Liver (tissue), 8 donors: ENCODE measurements at regions not wholly inside any gene's neighbourhood (a gene's known extent, or its start where the extent isn't known, plus 50 kb on each side); places are given as distances from the start of the nearest gene placed in this dataset.

Experiments
- DNase-seq: peaks from one replicate; pipeline ENCODE4 v3.0.0-alpha.2; 2017; ENCODE audit warnings: low spot score
- H3K27ac ChIP-seq, 2 donors: one replicate each; pipeline ENCODE4 v1.7.0; 2013; ENCODE audit warnings: inconsistent platforms in 2 of 2, low read length in 2 of 2, control low read depth in 1 of 2, low read depth in 1 of 2, mild to moderate bottlenecking in 1 of 2
- H3K27me3 ChIP-seq, 4 donors: one replicate each; pipeline versions ENCODE4 v1.6.1 to v1.7.0; 2013; ENCODE audit warnings: low read length in 3 of 4, inconsistent platforms in 1 of 4, mild to moderate bottlenecking in 1 of 4, moderate library complexity in 1 of 4; ENCODE audit not compliant: control insufficient read depth in 4 of 4, insufficient read depth in 4 of 4
- H3K36me3 ChIP-seq, 4 donors: one replicate each; pipeline versions ENCODE4 v1.6.1 to v1.7.0; 2013; ENCODE audit warnings: low read length in 3 of 4, mild to moderate bottlenecking in 3 of 4, low read depth in 1 of 4, moderate library complexity in 1 of 4; ENCODE audit not compliant: control insufficient read depth in 4 of 4, insufficient read depth in 3 of 4
- H3K4me1 ChIP-seq, 4 donors: one replicate each; pipeline versions ENCODE4 v1.6.1 to v1.7.0; 2013; ENCODE audit warnings: low read length in 3 of 4, mild to moderate bottlenecking in 3 of 4, moderate library complexity in 1 of 4; ENCODE audit not compliant: control insufficient read depth in 4 of 4, insufficient read depth in 4 of 4
- H3K4me3 ChIP-seq, 3 donors: one replicate each; pipeline versions ENCODE4 v1.6.1 to v1.7.0; 2013; ENCODE audit warnings: low read length in 3 of 3, control low read depth in 1 of 3, low read depth in 1 of 3, mild to moderate bottlenecking in 1 of 3
- H3K9ac ChIP-seq, 2 donors: one replicate each; pipeline ENCODE4 v1.7.0; 2013; ENCODE audit warnings: low read length in 2 of 2, mild to moderate bottlenecking in 2 of 2, moderate library complexity in 2 of 2, control low read depth in 1 of 2, low read depth in 1 of 2
- H3K9me3 ChIP-seq, 4 donors: one replicate each; pipeline versions ENCODE4 v1.6.1 to v1.7.0; 2013; ENCODE audit warnings: low read length in 3 of 4; ENCODE audit not compliant: control insufficient read depth in 4 of 4
- EGR1 ChIP-seq, 2 donors: IDR thresholded peaks; 2 replicates each; pipeline ENCODE4 v1.6.1; 2016 to 2018; ENCODE audit warnings: antibody characterized with exemption in 2 of 2, low read depth in 2 of 2
- FOXA1 ChIP-seq: IDR thresholded peaks from 2 replicates; pipeline ENCODE4 v1.6.1; 2016; ENCODE audit warnings: antibody characterized with exemption
- FOXA2 ChIP-seq: IDR thresholded peaks from 2 replicates; pipeline ENCODE4 v1.6.1; 2016; ENCODE audit warnings: antibody characterized with exemption
- GABPA ChIP-seq, 2 donors: IDR thresholded peaks in 1 of 2; conservative IDR thresholded peaks in 1 of 2; 2 replicates each; pipeline ENCODE4 v1.6.1; 2016; ENCODE audit warnings: antibody characterized with exemption in 2 of 2, mild to moderate bottlenecking in 1 of 2, moderate library complexity in 1 of 2
- HNF4A ChIP-seq, 2 donors: conservative IDR thresholded peaks; 2 replicates each; pipeline ENCODE4 v1.6.1; 2016; ENCODE audit warnings: antibody characterized with exemption in 2 of 2, mild to moderate bottlenecking in 2 of 2
- JUND ChIP-seq, 2 donors: IDR thresholded peaks; 2 replicates each; pipeline ENCODE4 v1.6.1; 2016; ENCODE audit warnings: antibody characterized with exemption in 2 of 2
- NR2F2 ChIP-seq: IDR thresholded peaks from 2 replicates; pipeline ENCODE4 v1.6.1; 2016; ENCODE audit warnings: antibody characterized with exemption
- RAD21 ChIP-seq, 2 donors: IDR thresholded peaks; 2 replicates each; pipeline ENCODE4 v1.6.1; 2016; ENCODE audit warnings: antibody characterized with exemption in 2 of 2, mild to moderate bottlenecking in 2 of 2
- RXRA ChIP-seq, 2 donors: IDR thresholded peaks; 2 replicates each; pipeline ENCODE4 v1.6.1; 2017 to 2018; ENCODE audit warnings: antibody characterized with exemption in 2 of 2, mild to moderate bottlenecking in 1 of 2
- SP1 ChIP-seq: IDR thresholded peaks from 2 replicates; pipeline ENCODE4 v1.6.1; 2018; ENCODE audit warnings: antibody characterized with exemption, mild to moderate bottlenecking
- WGBS: extraction: QIAGEN DNeasy Blood & Tissue Kit; methylation state at CpG from one replicate; pipeline ENCODE4 v1.1.7; 2013; 5-methylcytosine and 5-hydroxymethylcytosine counted together
- TF ChIP-seq, protein P1 (sequence below): IDR thresholded peaks from 2 replicates; pipeline ENCODE4 v1.6.1; 2016; ENCODE audit warnings: antibody characterized with exemption
- TF ChIP-seq, protein P2 (sequence below): fragments of 150-350 bp; IDR thresholded peaks from 2 replicates; pipeline ENCODE4 v1.5.1; 2017; ENCODE audit warnings: improper control_type of control experiment, low read depth, low read length; ENCODE audit not compliant: missing input control
- TF ChIP-seq, protein P3 (sequence below): IDR thresholded peaks from 2 replicates; pipeline ENCODE4 v1.6.1; 2016; ENCODE audit warnings: antibody characterized with exemption, mild to moderate bottlenecking
- donor health status: healthy.
- donor health status: healthy.
- donor health status: healthy.
- donor health status: healthy.
- donor health status: healthy.

DNA sequence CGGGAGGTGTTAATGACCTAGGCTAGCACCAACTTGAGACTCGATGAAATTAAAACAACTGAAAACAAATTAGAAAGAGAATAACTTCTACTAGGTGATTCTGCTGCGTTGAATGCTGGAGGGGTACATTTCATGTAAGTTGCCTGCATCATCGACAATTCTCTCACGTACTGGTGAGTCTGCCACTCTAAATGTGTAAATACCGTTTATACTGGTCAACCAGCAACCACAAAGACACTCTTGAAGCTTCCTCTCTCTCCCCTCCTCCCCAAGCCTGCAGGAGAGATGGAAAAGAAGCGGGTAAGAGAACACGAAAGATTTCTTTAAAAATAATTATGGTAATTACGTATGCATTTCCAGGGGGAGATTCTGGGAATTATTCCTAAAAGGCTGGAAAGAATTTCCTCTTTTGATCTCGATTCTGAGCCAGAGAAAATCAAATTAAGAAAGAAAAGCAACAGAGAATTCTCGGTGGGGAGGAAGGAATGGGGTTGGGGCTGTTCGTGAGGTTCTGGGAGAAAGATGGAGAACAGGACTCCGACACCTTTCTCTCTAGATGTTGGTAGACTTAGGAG lies 68.6 kb upstream of the MRTFB start:
- no peaks in the 10 kb centered on the region for H3K27me3 ChIP-seq
- H3K27ac ChIP-seq, result no peak overlapping the region
- no peak overlapping the region for H3K4me3 ChIP-seq
- no peak for TF ChIP-seq RXRA (IDR thresholded peaks at IDR 0.05)
- no peak for TF ChIP-seq FOXA2
- TF ChIP-seq GABPA (IDR thresholded peaks at IDR 0.05 in 1 of 2, conservative IDR thresholded peaks at IDR 0.05 in 1 of 2), result no peak
- TF ChIP-seq, protein P1, sequence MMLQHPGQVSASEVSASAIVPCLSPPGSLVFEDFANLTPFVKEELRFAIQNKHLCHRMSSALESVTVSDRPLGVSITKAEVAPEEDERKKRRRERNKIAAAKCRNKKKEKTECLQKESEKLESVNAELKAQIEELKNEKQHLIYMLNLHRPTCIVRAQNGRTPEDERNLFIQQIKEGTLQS, result no peak
- TF ChIP-seq, protein P2, sequence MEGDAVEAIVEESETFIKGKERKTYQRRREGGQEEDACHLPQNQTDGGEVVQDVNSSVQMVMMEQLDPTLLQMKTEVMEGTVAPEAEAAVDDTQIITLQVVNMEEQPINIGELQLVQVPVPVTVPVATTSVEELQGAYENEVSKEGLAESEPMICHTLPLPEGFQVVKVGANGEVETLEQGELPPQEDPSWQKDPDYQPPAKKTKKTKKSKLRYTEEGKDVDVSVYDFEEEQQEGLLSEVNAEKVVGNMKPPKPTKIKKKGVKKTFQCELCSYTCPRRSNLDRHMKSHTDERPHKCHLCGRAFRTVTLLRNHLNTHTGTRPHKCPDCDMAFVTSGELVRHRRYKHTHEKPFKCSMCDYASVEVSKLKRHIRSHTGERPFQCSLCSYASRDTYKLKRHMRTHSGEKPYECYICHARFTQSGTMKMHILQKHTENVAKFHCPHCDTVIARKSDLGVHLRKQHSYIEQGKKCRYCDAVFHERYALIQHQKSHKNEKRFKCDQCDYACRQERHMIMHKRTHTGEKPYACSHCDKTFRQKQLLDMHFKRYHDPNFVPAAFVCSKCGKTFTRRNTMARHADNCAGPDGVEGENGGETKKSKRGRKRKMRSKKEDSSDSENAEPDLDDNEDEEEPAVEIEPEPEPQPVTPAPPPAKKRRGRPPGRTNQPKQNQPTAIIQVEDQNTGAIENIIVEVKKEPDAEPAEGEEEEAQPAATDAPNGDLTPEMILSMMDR, result no peak
- no peak for TF ChIP-seq JUND (IDR thresholded peaks at IDR 0.05)
- no peak for TF ChIP-seq RAD21 (IDR thresholded peaks at IDR 0.05)
- TF ChIP-seq FOXA1, result no peak
- no peaks in the 10 kb centered on the region for H3K9me3 ChIP-seq
- no peak overlapping the region for H3K9ac ChIP-seq
- DNase-seq, result no peak
- no peaks in the 10 kb centered on the region for H3K36me3 ChIP-seq
- H3K4me1 ChIP-seq, result peaks cover 0 to 20% (median 4%) of the 10 kb centered on the region in 4 donors
- 80% methylated on average over 13 of the region's 13 CpGs for WGBS

DNA sequence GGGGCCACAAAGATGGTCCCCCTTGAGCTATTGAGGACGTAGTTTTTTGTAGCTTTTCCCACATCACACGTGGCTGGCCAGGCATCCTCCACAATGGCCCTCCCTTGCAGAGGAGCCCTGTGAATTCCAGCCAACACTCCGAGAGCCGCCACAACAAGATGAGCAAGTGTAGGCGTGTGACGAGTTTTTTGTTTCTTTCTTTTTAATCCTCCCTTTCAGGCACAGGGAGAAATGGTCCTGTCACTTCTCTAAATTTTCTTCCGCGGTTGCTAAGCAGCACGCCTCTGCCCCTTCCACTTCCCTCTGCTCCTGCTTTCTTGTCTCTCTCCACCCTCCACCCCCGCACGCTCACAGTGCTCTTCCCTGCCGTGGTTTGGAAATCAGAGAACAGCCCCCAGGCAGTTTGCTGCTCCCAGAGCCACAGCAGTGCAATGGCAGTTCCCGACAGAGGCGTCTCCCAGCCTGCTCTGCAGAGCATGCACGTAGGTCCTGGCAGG lies 68.0 kb upstream of the MRTFB start:
- Histone ChIP-seq H3K27me3 (no peaks in the 10 kb centered on the region), H3K4me3 (peak overlapping the region in 1 of 3 donors; percentile 17), H3K27ac (no peak overlapping the region), H3K9ac (no peak overlapping the region), H3K4me1 (peaks cover 0 to 15% (median 1%) of the 10 kb centered on the region in 4 donors), H3K36me3 (no peaks in the 10 kb centered on the region), H3K9me3 (no peaks in the 10 kb centered on the region)
- 32% methylated on average over 15 of the region's 15 CpGs for WGBS
- peak in 1 of 2 donors; percentile 37 for TF ChIP-seq RAD21 (IDR thresholded peaks at IDR 0.05)
- TF ChIP-seq FOXA1, result no peak
- peak; percentile 60 to 66 for TF ChIP-seq EGR1 (IDR thresholded peaks at IDR 0.05; ENCODE audit: low read depth in 2 of 2)
- DNase-seq, result no peak

DNA sequence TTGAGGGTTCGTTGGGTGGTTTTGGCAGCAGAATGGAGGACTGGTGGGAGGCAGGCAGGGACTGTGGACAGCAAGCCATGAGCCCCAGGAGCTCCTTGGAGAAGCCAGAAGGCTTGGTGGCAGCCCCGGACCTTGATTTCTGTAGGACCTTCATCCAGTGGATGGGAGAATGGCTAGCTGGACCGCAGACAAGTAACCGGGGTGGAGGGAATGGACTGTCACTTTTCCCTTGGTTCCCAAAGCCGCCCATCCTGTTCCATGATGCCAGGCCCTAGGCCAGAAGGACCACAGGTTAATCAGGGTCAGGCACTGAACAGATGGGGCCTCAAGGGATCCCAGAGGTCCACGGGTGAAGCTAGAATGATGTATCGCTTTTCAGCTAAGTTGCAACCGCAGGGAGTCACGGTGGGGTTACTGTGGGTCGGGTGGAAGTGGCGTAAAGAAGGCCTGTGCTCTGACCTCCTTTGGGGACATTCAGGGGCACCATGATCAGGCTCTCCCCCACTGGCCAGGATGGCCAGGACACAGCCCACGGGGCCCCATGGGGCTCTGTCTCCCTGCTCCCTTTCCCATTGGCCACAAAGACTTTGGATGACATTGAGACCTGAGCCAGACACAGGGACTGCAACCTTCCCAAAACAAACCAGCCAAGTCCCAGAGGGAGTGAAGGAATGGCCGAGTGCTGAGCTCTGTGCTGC lies 66.9 kb upstream of the MRTFB start:
- no peak overlapping the region for H3K27ac ChIP-seq
- TF ChIP-seq RAD21 (IDR thresholded peaks at IDR 0.05), result no peak
- no peak for TF ChIP-seq RXRA (IDR thresholded peaks at IDR 0.05)
- no peak for TF ChIP-seq JUND (IDR thresholded peaks at IDR 0.05)
- no peak for TF ChIP-seq SP1
- TF ChIP-seq HNF4A (conservative IDR thresholded peaks at IDR 0.05), result no peak
- TF ChIP-seq, protein P3, sequence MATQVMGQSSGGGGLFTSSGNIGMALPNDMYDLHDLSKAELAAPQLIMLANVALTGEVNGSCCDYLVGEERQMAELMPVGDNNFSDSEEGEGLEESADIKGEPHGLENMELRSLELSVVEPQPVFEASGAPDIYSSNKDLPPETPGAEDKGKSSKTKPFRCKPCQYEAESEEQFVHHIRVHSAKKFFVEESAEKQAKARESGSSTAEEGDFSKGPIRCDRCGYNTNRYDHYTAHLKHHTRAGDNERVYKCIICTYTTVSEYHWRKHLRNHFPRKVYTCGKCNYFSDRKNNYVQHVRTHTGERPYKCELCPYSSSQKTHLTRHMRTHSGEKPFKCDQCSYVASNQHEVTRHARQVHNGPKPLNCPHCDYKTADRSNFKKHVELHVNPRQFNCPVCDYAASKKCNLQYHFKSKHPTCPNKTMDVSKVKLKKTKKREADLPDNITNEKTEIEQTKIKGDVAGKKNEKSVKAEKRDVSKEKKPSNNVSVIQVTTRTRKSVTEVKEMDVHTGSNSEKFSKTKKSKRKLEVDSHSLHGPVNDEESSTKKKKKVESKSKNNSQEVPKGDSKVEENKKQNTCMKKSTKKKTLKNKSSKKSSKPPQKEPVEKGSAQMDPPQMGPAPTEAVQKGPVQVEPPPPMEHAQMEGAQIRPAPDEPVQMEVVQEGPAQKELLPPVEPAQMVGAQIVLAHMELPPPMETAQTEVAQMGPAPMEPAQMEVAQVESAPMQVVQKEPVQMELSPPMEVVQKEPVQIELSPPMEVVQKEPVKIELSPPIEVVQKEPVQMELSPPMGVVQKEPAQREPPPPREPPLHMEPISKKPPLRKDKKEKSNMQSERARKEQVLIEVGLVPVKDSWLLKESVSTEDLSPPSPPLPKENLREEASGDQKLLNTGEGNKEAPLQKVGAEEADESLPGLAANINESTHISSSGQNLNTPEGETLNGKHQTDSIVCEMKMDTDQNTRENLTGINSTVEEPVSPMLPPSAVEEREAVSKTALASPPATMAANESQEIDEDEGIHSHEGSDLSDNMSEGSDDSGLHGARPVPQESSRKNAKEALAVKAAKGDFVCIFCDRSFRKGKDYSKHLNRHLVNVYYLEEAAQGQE, result no peak
- no peak for TF ChIP-seq NR2F2
- TF ChIP-seq, protein P1, result no peak
- no peak for TF ChIP-seq GABPA (IDR thresholded peaks at IDR 0.05 in 1 of 2, conservative IDR thresholded peaks at IDR 0.05 in 1 of 2)
- no peaks in the 10 kb centered on the region for H3K27me3 ChIP-seq
- H3K9me3 ChIP-seq, result no peaks in the 10 kb centered on the region
- no peaks in the 10 kb centered on the region for H3K36me3 ChIP-seq
- H3K9ac ChIP-seq, result no peak overlapping the region
- no peak for DNase-seq
- H3K4me3 ChIP-seq, result no peak overlapping the region
- H3K4me1 ChIP-seq, result peaks cover 0 to 11% (median under 1%) of the 10 kb centered on the region in 4 donors
- WGBS, result 93% methylated on average over 13 of the region's 13 CpGs
